Medulla oblongata (tissue), 1 donor: ENCODE measurements at regions not wholly inside any gene's neighbourhood (a gene's known extent, or its start where the extent isn't known, plus 50 kb on each side); places are given as distances from the start of the nearest gene placed in this dataset.
"Not testable (repeated sequence)": the region's sequence is repeated elsewhere in the genome, so short reads cannot be mapped to it uniquely, and the experiment has no call there.

Experiments used
- DNase-seq: peaks from one replicate; pipeline ENCODE4 v3.0.0-alpha.2; 2015; ENCODE audit errors: extremely low spot score

DNA sequence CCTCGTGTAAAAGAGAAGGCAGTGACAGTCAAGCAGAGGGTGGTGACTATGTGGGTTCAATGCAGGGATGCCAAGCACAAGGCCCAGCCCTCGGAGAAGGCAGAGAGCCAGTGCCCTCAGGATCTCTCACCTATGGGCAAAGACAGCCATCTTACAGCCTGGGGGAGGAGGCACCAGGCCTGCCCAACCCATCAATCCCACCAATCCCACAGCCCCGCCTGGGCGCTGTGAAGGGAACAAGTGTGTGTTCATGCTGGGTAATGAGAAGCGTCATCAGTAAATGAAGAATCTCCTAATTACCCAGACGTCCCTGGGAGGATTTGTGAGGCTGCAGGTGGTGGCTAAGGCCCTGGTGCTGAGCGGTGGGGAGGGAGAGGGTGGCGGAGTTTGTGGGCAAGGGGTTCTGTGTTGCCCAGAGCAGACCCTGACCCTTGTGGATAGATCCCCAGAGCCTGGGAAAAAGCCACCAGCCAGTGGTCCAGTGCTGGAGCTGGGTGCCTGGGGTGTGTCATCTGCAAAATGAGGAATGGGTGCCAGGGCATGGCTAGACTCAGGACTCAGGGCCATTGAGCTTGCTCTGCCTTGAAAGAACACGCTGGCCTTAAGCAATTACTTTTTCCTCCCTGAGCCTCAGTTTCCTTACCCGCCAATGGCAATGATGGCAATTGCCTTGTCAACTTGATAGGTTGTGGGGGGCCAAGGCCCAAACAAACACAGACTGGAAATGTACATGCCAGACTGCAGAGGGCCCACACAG is 128.1 kb upstream of the UNC5B start:
- no peak for DNase-seq

DNA sequence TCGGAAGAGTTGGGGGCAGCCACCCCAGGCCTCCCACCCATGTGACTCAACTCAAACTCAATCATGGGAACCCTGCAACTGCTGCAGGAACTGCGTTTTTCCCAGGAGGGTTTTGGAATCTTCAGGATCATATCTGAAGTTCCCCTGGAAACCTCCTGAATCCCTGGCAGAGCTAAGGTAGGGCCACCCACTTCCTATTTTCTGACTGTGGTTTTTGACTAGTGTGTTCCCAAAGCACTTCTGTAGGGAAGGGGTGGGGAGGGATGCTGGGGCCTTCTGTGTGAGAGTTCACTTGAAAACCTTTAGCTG is 127.6 kb upstream of the UNC5B start:
- no peak for DNase-seq

DNA sequence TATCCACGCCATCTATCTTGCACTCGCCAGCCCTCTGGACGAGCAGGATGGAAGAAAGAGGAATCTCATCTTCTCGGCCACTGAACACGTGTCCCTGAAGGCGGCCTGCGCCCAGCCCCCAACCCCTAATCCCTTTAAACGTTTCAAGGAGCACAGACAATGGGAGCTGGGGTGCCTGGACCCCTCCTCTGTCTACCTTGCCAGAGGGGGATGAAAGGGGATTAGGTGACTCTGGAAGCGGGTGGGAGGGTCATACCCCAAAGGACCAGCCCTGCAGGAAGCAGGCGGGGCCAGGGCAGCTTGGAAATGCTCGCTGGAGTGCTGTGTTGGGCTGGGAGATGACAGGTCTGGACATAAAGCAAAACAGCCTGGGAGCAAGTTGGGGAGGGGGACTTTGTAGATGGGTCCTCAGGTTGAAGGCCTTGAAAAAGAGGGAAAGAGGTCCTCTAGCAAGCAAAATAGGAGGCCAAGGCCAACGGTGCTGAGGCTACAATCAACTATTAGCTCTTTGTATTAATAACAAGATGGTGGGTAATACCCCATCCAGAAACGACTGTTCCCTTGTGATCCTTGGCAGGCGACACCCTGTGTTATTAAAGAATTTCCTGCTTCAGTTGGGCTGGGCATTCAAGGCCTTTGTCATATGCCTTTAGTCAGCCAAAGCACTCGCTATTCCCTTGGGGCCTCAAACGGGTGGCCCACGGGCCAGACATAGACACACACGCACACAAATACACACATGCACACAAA is 126.5 kb upstream of the UNC5B start:
- no peak for DNase-seq

DNA sequence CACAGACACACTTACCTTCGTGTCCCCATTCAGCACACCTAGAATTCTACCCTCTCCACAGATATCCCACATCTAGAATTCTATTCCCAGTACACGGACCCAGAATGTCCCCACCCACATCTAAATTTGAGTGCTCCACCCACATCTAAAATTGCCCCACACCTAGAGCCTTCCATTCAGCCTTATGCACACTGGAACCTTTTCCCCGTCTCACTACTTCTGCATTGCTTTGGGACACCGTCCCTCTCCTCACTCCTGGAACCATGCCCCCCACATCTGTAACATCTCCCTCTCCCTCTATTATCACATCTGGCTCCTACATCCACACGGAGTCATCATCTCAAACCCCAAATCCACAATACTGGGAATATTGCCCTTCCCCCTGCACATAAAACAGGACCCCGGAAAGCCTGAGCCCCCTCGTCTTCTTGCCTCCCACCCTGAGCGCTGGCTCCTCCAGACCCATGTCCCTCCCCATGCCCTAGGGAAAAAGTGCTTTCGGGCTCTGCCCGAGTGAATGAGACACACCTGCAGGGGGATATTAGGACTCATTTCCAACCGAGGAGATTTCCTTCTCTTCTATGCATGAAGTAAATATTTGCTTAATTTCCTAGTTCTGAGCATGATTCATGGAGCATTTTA is 125.8 kb upstream of the UNC5B start:
- DNase-seq = no peak

DNA sequence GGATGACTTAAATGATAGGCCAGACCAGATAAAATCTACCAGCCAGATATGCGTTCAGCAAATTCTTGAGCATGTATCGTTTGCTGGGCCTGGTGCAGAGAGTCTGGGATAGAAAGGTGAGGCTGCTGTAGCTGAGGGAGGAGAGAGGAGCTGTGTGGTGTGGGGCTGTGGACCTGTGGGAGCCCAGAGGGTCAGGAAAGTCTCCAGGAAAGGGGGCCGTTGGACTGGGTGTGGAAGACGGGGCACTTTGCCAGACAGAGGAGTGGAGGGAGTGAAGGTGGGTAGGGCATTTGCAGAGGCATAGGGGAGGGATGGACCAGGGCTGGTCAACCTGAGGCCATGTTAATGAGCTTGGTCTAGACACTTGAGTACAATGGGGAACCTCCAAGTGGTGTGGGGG is 124.7 kb upstream of the UNC5B start:
- no peak for DNase-seq

DNA sequence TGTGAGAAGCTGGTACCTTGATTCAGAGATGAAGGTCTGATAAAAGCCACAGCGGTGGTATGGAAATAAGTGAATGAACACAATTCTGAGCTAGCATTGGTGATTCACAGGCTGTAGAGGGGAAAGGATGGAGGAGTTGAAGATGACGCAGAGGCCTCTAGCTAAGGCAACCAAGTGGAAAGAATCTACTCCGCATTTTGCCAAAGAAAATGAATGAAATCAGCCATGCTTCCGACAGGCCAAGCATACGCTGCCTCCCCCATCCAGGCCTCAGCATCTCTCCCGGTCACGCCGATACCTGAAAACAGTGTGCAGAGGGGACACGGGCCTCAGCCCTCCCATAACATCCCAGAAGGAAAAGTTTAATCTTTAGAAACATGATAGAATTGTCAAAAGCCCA is 124.3 kb upstream of the UNC5B start:
- DNase-seq = no peak

DNA sequence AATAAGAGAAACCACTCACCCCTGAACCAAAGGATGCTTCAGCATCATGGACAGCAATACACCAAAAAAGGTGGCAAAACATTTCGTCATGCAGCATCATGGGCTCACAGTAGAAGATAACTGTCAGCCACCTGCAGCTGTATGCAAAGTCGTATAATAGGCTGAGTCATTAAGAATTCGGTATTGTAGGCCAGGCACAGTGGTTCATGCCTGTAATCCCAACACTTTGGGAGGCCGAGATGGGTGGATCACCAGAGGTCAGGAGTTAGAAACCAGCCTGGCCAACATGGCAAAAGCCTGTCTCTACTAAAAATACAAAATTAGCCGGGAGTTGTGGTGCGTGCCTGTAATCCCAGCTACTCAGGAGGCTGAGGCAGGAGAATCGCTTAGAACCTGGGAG is 123.8 kb upstream of the UNC5B start:
- DNase-seq = not testable (repeated sequence)

DNA sequence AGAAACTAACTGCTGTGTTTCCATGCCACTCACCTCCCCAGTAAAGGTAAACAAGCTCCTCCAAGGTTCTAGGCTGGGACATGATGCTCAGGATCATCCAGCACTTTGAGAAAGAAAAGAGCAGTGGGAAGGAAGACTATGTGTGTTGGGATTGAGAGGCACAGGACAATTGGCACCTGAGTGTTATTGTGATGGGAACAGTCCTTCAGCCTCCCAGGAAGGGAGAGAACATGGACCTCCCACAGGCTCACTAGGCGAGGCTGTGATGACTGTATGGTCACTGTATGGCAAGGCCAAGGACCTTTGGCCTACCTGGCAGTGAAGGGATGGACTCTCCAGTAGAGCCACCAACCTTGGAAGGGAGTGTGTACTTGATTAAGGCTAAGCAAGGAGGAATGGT is 123.2 kb upstream of the UNC5B start:
- DNase-seq = no peak

DNA sequence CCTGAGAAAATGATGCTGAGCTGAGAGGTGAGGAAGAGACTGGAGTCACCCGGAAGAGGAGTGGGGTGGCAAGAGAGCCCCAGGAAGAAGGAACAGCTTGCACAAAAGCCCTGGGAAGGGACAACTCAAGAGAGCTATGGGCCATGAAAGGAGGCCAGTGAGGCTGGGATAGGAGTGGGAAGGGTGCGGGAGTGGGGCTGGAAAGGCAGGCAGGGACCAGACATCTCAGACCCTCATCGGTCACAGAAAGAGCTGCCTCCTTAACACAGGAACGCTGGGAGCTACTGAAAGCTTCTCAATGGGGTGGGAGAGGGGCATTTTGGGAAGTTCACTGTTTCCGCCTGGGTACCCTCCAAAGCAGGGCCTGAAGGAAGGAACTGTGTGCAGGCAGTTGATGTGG is 122.0 kb upstream of the UNC5B start:
- no peak for DNase-seq

DNA sequence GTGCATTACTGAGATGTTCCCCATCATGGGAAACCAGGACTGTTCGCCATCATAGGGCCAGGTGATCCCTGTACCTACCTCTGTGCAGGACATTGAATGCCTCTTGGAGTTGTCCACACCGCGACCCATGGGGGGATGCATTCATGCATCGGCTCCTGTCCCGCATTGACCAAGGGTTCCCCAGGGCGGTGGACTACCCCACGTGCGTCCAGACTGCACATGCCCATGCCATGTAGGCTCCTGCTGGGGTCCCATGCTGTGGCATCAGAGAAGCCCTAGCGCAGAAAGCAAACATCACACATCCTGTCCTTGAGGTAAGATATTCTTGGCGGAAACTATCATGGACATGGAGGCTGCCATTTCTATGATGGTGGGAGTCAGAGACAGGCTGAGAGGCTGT is 121.6 kb upstream of the UNC5B start:
- DNase-seq = no peak

DNA sequence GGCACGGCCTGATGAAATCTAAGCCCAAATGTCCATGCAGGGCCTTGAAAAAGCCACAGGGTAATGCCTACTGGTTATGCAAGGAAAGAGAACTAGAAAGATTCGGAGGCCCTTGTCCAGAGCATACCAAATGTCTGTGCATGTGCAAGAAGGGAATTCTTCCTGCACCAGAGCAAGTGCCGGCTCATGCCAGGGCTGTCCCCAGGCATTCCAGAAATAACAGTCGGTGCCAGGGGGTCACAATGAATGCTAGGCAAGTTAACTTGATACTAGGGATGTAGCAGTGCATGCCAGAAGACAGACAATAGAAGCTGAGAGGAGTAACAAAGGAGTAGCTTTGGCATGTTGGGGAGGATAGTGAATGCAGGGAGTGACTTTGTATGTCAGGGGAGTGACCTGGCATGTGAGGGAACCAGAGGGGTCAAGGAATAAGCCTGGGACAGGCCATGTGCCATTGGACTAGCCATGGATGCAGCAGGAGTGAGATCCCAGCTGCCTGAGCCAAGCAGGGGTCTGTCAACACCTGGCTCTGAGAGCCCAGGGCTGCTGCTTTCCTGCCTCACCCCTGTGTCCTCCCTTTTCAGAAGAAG is 119.5 kb upstream of the UNC5B start:
- DNase-seq = no peak

DNA sequence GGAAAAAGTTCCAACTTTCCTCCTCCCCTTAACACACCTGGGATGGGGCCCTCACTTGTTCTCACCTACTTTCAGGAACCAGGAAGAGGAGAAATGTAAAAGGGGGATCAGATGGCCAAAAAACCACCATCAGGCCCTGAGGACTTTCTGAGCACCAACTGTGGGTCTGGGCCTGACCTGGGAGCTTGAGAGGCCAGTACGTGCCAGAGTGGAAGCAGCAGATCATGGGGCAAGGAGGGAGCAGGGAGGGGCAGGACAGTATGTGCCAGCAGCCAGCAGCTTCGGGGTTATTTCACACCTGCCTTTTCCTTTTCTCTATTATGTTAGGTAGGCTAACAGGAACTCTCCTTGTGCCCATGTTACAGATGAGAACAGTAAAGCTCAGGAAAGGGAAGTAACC is 118.8 kb upstream of the UNC5B start:
- no peak for DNase-seq

DNA sequence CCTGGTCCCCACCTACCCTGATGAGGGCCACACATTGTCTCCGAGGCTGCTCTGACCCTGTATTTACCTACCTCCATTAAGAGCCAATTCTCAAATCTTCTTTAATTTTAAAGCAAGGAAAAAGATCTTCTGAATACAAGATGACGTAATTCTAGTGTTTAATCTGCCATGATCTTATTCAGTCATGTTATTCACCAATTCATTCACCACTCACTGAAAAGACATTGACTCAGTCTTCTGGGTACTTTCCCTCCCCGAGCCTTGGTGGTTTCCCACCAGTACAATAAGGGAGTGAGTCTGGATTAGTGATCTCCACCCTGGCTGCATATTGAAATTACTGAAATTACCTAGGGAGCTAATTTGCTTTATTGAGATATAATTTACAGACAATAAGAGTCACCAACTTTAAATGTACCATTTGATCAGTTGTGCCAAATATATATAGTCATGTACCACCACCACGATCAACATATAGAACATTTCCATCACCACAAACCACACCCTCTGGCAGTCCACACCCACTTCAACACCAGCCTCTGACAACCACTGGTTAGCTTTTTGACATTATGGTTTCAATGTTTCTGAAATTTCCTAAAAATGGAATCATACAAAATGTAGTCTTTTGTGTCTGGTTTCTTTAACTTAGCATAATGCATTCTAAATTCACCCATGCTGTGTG is 117.5 kb upstream of the UNC5B start:
- no peak for DNase-seq

DNA sequence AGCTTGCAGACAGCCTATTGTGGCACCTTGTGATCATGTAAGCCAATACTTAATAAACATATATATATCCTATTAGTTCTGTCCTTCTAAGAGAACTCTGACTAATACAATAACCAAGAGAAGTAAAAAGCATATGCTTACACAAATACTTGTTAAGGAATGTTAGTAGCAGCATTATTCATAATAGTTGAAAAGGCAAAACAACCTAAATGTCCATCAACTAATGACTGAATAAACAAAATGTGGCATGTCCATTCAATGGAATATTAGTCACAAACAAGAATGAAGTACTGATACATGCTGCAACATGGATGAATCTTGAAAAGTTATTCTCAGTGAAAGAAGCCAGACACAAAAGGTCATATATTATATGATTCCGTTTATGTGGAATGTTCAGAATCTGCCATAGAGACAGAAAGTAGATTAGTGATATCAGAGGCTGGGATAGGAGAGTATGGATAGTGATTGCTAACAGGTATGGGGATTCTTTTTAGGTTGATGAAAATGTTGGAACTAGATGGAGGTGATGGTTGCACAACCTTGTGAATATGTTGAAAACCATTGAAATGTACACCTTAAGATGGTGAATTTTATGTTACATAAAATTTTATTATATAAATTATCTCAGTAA is 112.5 kb upstream of the UNC5B start:
- no peak for DNase-seq

DNA sequence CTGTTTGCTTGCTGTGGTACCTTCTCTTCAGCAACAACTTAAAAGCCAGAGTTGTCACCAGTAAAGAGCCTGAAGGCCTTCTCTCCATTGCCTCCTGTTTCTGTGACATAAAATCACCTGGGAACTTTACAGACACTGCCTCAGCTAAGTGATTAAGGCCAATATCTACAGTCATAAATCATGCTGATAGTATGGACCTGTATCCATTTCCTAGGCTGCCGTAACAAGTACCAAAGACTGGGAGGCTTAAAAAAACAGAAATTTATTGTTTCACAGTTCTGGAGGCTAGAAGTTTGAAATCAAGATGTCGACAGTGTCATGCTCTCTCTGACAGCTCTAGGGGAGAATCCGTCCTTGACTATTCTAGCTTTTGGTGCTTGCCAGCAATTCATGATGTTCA is 108.4 kb upstream of the UNC5B start:
- no peak for DNase-seq

DNA sequence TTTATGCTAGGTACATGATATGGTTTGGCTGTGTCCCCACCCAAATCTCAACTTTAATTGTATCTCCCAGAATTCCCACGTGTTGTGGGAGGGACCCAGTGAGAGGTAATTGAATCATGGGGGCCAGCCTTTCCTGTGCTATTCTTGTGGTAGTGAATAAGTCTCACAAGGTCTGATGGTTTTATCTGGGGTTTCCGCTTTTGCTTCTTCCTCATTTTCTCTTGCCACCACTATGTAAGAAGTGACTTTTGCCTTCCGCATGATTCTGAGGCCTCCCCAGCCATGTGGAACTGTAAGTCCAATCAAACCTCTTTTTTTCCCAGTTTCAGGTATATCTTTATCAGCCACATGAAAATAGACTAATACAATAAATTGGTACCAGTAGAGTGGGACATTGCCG is 106.2 kb upstream of the UNC5B start:
- peak; percentile 29 for DNase-seq

DNA sequence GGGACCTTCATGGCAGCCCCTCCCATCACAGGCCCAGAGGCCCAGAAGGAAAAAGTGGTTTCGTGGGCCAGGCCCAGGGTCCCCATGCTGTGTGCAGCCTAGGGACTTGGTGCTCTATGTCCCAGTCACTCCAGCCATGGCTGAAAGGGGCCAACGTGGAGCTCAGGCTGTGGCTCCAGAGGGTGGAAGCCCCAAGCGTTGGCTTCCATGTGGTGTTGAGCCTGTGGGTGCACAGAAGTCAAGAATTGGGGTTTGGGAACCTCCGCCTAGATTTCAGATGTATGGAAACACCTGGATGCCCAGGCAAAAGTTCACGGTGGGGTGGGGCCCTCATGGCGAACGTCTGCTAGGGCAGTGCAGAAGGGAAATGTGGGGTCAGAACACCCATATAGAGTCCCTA is 105.3 kb upstream of the UNC5B start:
- not testable (repeated sequence) for DNase-seq

DNA sequence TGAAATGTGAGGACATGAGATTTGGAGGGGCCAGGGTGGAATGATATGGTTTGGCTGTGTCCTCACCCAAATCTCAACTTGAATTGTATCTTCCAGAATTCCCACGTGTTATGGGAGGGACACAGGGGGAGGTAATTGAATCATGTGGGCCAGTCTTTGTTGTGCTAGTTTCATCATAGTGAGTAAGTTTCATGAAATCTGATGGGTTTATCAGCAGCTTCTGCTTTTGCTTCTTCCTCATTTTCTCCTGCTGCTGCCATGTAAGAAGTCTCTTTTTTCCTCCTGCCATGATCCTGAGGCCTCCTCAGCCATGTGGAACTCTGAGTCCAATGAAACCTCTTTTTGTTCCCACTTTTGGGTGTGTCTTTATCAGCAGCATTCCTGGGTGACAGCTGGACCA is 104.3 kb upstream of the UNC5B start:
- DNase-seq = peak; percentile 7

DNA sequence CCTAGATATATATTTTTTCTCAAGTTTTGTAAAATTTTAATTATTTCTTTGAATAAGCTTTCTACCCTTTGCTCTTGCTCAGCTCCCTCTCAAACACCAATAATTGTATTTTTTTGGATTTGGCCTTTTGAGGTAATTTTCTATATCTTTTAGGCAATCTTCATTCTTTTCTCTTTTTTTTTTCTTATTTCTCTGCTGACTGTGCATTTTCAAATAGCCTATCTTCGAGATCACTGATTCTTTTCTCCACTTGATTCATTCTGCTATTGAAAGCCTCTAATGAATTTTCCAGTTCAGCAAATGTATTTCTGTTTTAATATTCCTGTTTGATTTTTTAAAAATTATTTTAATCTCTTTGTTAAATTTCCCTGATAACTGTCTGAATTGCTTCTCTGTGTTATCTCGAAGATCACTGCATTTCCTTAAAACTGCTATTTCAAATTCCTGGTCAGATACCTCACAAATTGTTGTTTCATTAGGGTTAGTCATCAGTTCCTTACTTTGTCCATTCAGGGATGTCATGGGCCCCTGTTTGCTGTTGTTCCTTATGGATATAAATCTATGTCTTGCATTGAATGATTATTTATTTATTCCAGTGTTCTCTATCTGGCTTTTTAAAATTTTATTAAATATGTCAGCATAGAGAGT is 100.1 kb upstream of the UNC5B start:
- DNase-seq = no peak

DNA sequence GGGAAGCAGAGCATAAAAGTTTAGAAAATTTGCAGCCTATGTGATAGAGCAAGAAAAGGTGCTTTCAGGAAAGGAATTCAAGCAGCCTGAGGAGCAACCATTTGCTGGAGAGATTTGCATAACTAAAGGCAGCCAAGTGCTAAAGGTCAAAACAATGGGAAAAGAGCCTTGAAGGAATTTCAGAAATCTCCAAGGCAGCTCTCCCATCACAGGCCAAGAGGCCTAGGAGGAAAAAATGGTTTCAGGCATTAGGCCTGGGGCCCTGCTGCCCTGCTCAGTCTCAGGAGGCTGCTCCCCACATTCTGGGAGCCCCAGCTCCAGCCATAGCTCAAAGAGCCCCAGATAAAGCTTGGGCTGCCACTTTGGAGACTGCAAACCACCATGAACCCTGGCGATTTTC is 95.9 kb upstream of the UNC5B start:
- DNase-seq = no peak

DNA sequence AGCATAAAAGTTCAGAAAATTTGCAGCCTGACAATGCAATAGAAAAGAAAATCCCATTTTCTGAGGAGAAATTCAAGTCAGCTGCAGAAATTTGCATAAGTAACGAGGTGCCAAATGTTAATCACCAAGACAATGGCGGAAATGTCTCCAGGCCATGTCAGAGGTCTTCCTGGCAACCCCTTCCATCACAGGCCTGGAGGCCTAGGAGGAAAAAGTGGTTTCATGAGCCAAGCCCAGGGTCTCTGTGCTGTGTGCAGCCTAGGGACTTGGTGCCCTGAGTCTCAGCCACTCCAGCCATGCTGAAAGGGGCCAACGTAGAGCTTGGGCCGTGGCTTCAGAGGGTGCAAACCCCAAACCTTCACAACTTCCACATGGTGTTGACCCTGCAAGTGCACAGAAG is 94.8 kb upstream of the UNC5B start:
- not testable (repeated sequence) for DNase-seq
